GM12864 (cell line): ENCODE measurements at regions not wholly inside any gene's neighbourhood (a gene's known extent, or its start where the extent isn't known, plus 50 kb on each side); places are given as distances from the start of the nearest gene placed in this dataset.

Experiments
- DNase-seq: peaks from one replicate; pipeline ENCODE4 v3.0.0-alpha.2; 2011; ENCODE audit warnings: low read depth
- H3K4me3 ChIP-seq: 2 replicates; pipeline ENCODE4 v1.5.1; 2011; ENCODE audit warnings: mild to moderate bottlenecking, low read depth, low read length, control low read depth
- TF ChIP-seq, protein P1 (sequence below): IDR thresholded peaks from 2 replicates; pipeline ENCODE4 v1.5.1; 2011; ENCODE audit warnings: low read depth, mild to moderate bottlenecking, moderate library complexity, low read length, control low read depth, inconsistent platforms; ENCODE audit errors: missing control alignments

DNA sequence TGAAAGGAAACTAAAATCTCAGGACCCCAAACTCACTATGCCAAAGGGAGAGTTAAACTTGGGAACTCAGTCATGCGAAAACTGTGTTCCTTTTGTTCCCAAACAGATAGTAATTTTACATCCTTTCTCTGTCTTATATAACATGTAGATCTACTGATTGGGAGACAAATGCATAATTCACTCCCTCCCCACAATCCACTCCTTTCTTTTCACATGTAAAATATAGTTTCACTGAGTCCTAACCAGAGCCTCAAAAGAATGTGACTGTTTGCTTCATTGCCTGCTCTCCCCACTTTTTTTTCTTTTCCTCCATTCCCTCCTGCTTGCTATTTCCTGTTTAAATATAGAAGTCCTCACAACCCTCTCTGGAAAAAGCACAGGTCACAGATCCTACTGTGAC is 699.3 kb upstream of the ADGRL3 start:
- no peak overlapping the region for H3K4me3 ChIP-seq
- DNase-seq = no peak
- TF ChIP-seq, protein P1, sequence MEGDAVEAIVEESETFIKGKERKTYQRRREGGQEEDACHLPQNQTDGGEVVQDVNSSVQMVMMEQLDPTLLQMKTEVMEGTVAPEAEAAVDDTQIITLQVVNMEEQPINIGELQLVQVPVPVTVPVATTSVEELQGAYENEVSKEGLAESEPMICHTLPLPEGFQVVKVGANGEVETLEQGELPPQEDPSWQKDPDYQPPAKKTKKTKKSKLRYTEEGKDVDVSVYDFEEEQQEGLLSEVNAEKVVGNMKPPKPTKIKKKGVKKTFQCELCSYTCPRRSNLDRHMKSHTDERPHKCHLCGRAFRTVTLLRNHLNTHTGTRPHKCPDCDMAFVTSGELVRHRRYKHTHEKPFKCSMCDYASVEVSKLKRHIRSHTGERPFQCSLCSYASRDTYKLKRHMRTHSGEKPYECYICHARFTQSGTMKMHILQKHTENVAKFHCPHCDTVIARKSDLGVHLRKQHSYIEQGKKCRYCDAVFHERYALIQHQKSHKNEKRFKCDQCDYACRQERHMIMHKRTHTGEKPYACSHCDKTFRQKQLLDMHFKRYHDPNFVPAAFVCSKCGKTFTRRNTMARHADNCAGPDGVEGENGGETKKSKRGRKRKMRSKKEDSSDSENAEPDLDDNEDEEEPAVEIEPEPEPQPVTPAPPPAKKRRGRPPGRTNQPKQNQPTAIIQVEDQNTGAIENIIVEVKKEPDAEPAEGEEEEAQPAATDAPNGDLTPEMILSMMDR = no peak

DNA sequence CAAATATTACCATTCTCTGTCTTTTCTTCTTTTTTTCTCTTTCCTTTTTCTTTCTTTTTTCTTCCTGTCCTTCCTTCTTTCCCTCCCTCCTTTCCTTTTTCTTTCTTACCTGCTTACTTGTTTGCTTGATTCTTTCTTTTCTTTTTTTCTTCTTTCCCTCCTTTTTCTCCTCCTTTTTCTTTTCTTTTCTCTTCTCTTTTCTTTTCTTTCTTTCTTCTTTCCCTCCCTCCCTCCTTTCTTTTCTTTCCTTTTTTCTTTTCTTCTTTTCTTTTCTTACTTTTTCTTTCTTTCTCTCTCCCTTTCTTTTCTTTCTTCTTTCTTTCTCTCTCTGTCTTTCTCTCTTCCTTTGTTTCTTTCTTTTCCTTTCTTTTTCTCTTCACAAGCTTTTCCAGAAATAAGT is 697.4 kb upstream of the ADGRL3 start:
- DNase-seq = no peak
- TF ChIP-seq, protein P1 = no peak
- H3K4me3 ChIP-seq = no peak overlapping the region

DNA sequence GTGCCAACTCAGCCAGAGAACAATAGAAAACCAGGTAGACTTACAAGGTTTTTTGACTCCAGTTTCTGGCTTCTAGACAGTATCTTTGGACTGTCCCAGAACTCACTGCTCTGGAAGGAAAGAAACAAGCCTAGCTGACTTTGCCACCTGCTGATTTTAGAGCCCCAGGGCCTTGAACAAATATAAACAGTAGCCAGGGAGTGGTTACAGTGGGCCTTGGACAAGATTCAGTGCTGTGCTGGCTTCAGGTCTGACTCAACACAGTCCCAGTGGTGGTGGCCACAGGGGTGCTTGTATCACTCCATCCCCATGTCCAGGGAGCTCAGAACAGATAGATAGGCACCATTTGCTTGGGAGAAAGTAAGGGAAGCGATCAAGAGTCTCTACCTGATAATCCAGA is 694.1 kb upstream of the ADGRL3 start:
- no peak for DNase-seq
- TF ChIP-seq, protein P1 = no peak
- H3K4me3 ChIP-seq = no peak overlapping the region

GRCh38 chr4:60522265-60522664 is 677.9 kb upstream of the ADGRL3 start:
- DNase-seq = no peak
- TF ChIP-seq, protein P1 = no peak
- H3K4me3 ChIP-seq = no peak overlapping the region

- DNase-seq = no peak
- H3K4me3 ChIP-seq = no peak overlapping the region
- TF ChIP-seq, protein P1 = no peak
These were observed 668.2 kb upstream of the ADGRL3 start for GRCh38 chr4:60531776-60532379.

DNA sequence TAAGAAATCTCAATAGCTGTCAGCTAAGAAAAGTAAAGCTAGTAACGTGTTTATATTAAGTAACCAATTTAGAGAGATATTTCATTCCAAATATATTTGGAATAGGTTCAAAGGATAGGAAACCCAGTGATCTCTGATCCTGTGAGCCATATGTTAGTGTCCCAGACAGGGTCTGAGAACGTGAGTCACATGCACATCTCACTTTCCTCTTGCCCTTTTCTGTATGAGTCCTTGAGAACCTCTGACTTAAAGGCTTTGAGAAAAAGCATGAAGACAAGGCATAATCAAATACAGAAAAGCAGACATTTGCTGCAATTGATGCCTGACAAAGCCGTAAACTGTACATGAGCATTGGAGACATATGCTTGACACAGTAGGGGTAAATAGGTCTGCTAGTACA is 655.1 kb upstream of the ADGRL3 start:
- no peak overlapping the region for H3K4me3 ChIP-seq
- TF ChIP-seq, protein P1 = no peak
- no peak for DNase-seq

- TF ChIP-seq, protein P1 = no peak
- no peak overlapping the region for H3K4me3 ChIP-seq
- DNase-seq = no peak
These were observed 637.8 kb upstream of the ADGRL3 start for GRCh38 chr4:60562334-60562733.
